NT2/D1 (cell line): ENCODE measurements at regions not wholly inside any gene's neighbourhood (a gene's known extent, or its start where the extent isn't known, plus 50 kb on each side); places are given as distances from the start of the nearest gene placed in this dataset.

Experiments
- SUZ12 ChIP-seq: IDR thresholded peaks from 2 replicates; pipeline ENCODE4 v1.6.1; 2011; ENCODE audit not compliant: insufficient read length, insufficient read depth; ENCODE audit errors: extremely low read depth
- ZNF274 ChIP-seq: IDR thresholded peaks from 2 replicates; pipeline ENCODE4 v1.6.1; 2011; ENCODE audit warnings: mild to moderate bottlenecking, low read depth, low read length

GRCh38 chr12:132417741-132418140 is 72.2 kb upstream of the FBRSL1 start:
- TF ChIP-seq ZNF274 (no peak), SUZ12 (no peak)
